Hepatic stellate cell (primary cell): ENCODE measurements at regions not wholly inside any gene's neighbourhood (a gene's known extent, or its start where the extent isn't known, plus 50 kb on each side); places are given as distances from the start of the nearest gene placed in this dataset.
"Not testable (repeated sequence)": the region's sequence is repeated elsewhere in the genome, so short reads cannot be mapped to it uniquely, and the experiment has no call there.

Experiments used
- DNase-seq: peaks from one replicate; pipeline ENCODE4 v3.0.0; 2011; ENCODE audit warnings: low spot score

GRCh38 chr16:63496282-63496681 is 1460.0 kb upstream of the CDH8 start:
- DNase-seq, result no peak

- no peak for DNase-seq
Observed at GRCh38 chr16:63488955-63489354, 1452.7 kb upstream of the CDH8 start.

- no peak for DNase-seq
Observed at GRCh38 chr16:63481060-63481459, 1444.8 kb upstream of the CDH8 start.

- no peak for DNase-seq
Observed at GRCh38 chr16:63473725-63474124, 1437.5 kb upstream of the CDH8 start.

GRCh38 chr16:63467513-63467912 is 1431.3 kb upstream of the CDH8 start:
- DNase-seq, result no peak

GRCh38 chr16:63462316-63462715 is 1426.1 kb upstream of the CDH8 start:
- DNase-seq, result no peak

GRCh38 chr16:63461248-63461841 is 1425.1 kb upstream of the CDH8 start:
- no peak for DNase-seq

GRCh38 chr16:63458846-63459245 is 1422.6 kb upstream of the CDH8 start:
- DNase-seq, result no peak

GRCh38 chr16:63457869-63458268 is 1421.6 kb upstream of the CDH8 start:
- no peak for DNase-seq

GRCh38 chr16:63453261-63453660 is 1417.0 kb upstream of the CDH8 start:
- no peak for DNase-seq

- DNase-seq, result no peak
Observed at GRCh38 chr16:63447121-63447520, 1410.9 kb upstream of the CDH8 start.

- no peak for DNase-seq
Observed at GRCh38 chr16:63442246-63442645, 1406.0 kb upstream of the CDH8 start.

GRCh38 chr16:63426275-63426870 is 1390.1 kb upstream of the CDH8 start:
- DNase-seq, result no peak

- DNase-seq, result no peak
Observed at GRCh38 chr16:63422715-63423114, 1386.5 kb upstream of the CDH8 start.

GRCh38 chr16:63416712-63417111 is 1380.5 kb upstream of the CDH8 start:
- no peak for DNase-seq

GRCh38 chr16:63415014-63415413 is 1378.8 kb upstream of the CDH8 start:
- DNase-seq, result no peak

- no peak for DNase-seq
Observed at GRCh38 chr16:63410594-63410993, 1374.4 kb upstream of the CDH8 start.

GRCh38 chr16:63403792-63404191 is 1367.6 kb upstream of the CDH8 start:
- DNase-seq, result no peak

- DNase-seq, result not testable (repeated sequence)
Observed at GRCh38 chr16:63388277-63388676, 1352.0 kb upstream of the CDH8 start.

- no peak for DNase-seq
Observed at GRCh38 chr16:63385714-63386432, 1349.6 kb upstream of the CDH8 start.

- DNase-seq, result no peak
Observed at GRCh38 chr16:63373744-63374143, 1337.5 kb upstream of the CDH8 start.

- no peak for DNase-seq
Observed at GRCh38 chr16:63372815-63373214, 1336.6 kb upstream of the CDH8 start.

GRCh38 chr16:63372283-63372682 is 1336.0 kb upstream of the CDH8 start:
- DNase-seq, result no peak
